Left lung (tissue), 4 donors: ENCODE measurements at regions not wholly inside any gene's neighbourhood (a gene's known extent, or its start where the extent isn't known, plus 50 kb on each side); places are given as distances from the start of the nearest gene placed in this dataset.

Source experiments
- ATAC-seq: fragments of 200-7000 bp; cut with Tn5 transposase; one replicate; pipeline ENCODE4 v1.9.1; 2020; ENCODE audit warnings: moderate library complexity
- DNase-seq, 4 donors: peaks; one replicate each; pipeline ENCODE4 v3.0.0-alpha.2; 2013 to 2020
- H3K27ac ChIP-seq, 2 donors: fragments of 200-600 bp; sonication (generic) in 1 of 2; one replicate each; pipeline versions ENCODE4 v1.5.0 to v1.8.0; 2020 to 2021
- H3K27me3 ChIP-seq, 2 donors: fragments of 200-600 bp; sonication (generic) in 1 of 2; one replicate each; pipeline versions ENCODE4 v1.5.0 to v1.8.0; 2020 to 2021
- H3K36me3 ChIP-seq, 2 donors: fragments of 200-600 bp; sonication (generic) in 1 of 2; one replicate each; pipeline versions ENCODE4 v1.5.0 to v1.8.0; 2020 to 2021
- H3K4me1 ChIP-seq, 2 donors: fragments of 200-600 bp; one replicate each; pipeline ENCODE4 v1.8.0; 2021
- H3K4me3 ChIP-seq, 2 donors: fragments of 200-600 bp; sonication (generic) in 1 of 2; one replicate each; pipeline versions ENCODE4 v1.5.0 to v1.8.0; 2020 to 2021; ENCODE audit warnings: mild to moderate bottlenecking in 1 of 2
- H3K9me3 ChIP-seq, 2 donors: fragments of 200-600 bp; sonication (generic) in 1 of 2; one replicate each; pipeline versions ENCODE4 v1.5.0 to v1.8.0; 2020 to 2021
- CTCF ChIP-seq, 2 donors: fragments of 200-600 bp; sonication (generic) in 1 of 2; IDR thresholded peaks; one replicate each; pipeline versions ENCODE4 v1.5.0 to v1.8.0; 2021; ENCODE audit warnings: antibody characterized with exemption in 2 of 2
- intact Hi-C, 2 donors: fragments of 100-400 bp; cut with DNase I; formaldehyde crosslinking; loops; one replicate each; pipeline versions ENCODE4 v1.11.2 to v1.14.2; 2022
- donor health status: DM: no; HTN: yes; CAD: no.
- donor health status: DM: no; HTN: no; CAD: no.

DNA sequence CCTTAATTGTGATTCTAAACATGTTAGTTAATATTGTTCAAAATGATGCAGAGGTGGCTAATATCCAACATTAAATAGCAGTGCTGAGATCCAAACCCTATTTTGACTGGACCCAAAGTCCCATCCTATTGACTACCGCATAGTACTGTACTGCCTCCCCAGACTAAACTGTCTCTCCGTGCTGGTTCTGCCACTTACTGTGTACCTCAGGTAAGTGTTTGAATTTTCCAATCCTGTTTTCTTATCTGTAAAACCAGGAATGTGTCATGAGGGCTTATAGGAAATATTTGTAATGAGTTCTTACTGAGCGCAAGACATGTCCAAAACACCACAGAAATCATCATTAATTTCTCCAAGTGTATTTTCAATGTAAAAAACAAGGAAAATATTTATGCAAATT is 209.2 kb upstream of the CD180 start:
- DNase-seq, result no peak

DNA sequence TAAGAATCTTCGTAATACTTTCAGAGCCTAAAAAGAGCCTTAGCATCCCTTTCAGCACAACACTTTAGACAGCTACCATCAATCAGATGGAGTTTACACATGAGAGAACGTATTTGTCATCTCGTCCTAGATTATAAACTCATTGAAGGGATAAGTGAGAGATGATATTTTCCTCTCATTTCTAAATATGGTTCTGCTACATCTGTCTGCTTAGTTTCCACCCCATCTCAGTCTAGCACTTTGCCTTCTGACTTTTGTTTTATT is 208.4 kb upstream of the CD180 start:
- no peak for DNase-seq
- H3K4me3 ChIP-seq, result no peak overlapping the region
- no peak overlapping the region for H3K27ac ChIP-seq
- no peak for ATAC-seq
- H3K4me1 ChIP-seq, result peaks cover 5 to 6% of the 10 kb centered on the region in 2 donors
- no peaks in the 10 kb centered on the region for H3K36me3 ChIP-seq
- no peaks in the 10 kb centered on the region for H3K27me3 ChIP-seq
- no peaks in the 10 kb centered on the region for H3K9me3 ChIP-seq
- no peak for TF ChIP-seq CTCF (IDR thresholded peaks at IDR 0.05)
- intact Hi-C loops, result no loop called here

More for the DNA sequence above, 209.2 kb upstream of the CD180 start:
- Histone ChIP-seq H3K4me3 (no peak overlapping the region), H3K4me1 (peaks cover 5 to 6% of the 10 kb centered on the region in 2 donors), H3K9me3 (no peaks in the 10 kb centered on the region), H3K27ac (no peak overlapping the region), H3K27me3 (no peaks in the 10 kb centered on the region), H3K36me3 (no peaks in the 10 kb centered on the region)
- peak; percentile 87 for ATAC-seq
- intact Hi-C loops, result no loop called here
- no peak for TF ChIP-seq CTCF (IDR thresholded peaks at IDR 0.05)

- intact Hi-C loops, result no loop called here
- H3K9me3 ChIP-seq, result no peaks in the 10 kb centered on the region
Observed at GRCh38 chr5:67404256-67405100, 207.9 kb upstream of the CD180 start.

GRCh38 chr5:67402526-67402925 is 205.9 kb upstream of the CD180 start:
- DNase-seq (no peak), ATAC-seq (no peak)
- Histone ChIP-seq H3K9me3 (no peaks in the 10 kb centered on the region), H3K27ac (no peak overlapping the region), H3K27me3 (no peaks in the 10 kb centered on the region), H3K4me3 (no peak overlapping the region), H3K4me1 (peaks cover 5 to 6% of the 10 kb centered on the region in 2 donors), H3K36me3 (no peaks in the 10 kb centered on the region)
- TF ChIP-seq CTCF (IDR thresholded peaks at IDR 0.05), result no peak
- intact Hi-C loops, result no loop called here

More at GRCh38 chr5:67404256-67405100, 207.9 kb upstream of the CD180 start:
- ATAC-seq (peak; percentile 78), DNase-seq (no peak)
- no peak for TF ChIP-seq CTCF (IDR thresholded peaks at IDR 0.05)
- no peak overlapping the region for H3K27ac ChIP-seq
- H3K27me3 ChIP-seq, result no peaks in the 10 kb centered on the region
- peaks cover 5 to 6% of the 10 kb centered on the region in 2 donors for H3K4me1 ChIP-seq
- no peak overlapping the region for H3K4me3 ChIP-seq
- no peaks in the 10 kb centered on the region for H3K36me3 ChIP-seq

GRCh38 chr5:67401172-67401571 is 204.6 kb upstream of the CD180 start:
- TF ChIP-seq CTCF (IDR thresholded peaks at IDR 0.05), result no peak
- Histone ChIP-seq H3K36me3 (no peaks in the 10 kb centered on the region), H3K27ac (no peak overlapping the region), H3K4me3 (no peak overlapping the region), H3K9me3 (no peaks in the 10 kb centered on the region), H3K27me3 (no peaks in the 10 kb centered on the region), H3K4me1 (peaks cover 4 to 6% of the 10 kb centered on the region in 2 donors)
- DNase-seq (no peak), ATAC-seq (no peak)
- intact Hi-C loops, result no loop called here
